ENCODE measurements at regions not wholly inside any gene's neighbourhood (a gene's known extent, or its start where the extent isn't known, plus 50 kb on each side); places are given as distances from the start of the nearest gene placed in this dataset.
"Not testable (repeated sequence)": the region's sequence is repeated elsewhere in the genome, so short reads cannot be mapped to it uniquely, and the experiment has no call there.

DNA sequence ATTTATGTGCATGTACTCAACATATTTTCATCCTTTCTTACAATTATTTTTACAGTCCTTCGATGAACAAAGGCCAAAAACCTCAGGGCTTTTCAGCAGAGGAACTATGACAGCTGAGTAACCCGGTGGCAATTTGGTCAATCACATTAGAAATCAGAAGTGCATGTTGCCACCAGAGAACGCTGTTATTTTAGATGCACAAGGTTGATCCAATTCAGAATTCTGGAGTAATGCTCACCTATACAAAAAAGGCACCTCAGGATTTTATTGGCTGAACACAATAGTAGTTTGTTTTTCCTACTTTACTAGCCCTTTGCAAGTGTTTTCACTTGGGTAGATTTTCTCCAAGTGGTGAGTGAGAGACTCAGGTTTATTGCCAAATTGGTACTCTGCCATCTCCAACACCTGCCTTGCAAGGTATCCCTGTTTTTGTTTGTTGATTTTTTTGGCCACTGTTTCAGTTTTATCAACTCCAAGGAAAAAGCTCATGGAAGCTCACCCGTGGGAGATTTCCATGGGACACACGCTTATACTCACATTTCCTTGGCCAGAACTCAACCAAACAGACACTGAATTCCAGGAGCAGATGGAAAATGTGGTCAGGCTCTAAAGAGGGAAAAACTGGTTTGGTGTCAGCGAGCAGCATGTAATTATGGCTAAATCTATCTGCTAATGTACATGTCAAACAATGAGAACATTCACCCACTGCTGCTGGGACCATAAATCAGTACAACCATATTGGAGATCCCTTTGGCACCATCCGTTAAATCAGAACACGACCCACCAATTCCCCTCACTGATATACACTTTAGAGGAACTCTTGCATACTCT lies 573.1 kb upstream of the AMELY start:
- not testable (repeated sequence) for H3K27me3 ChIP-seq (ENCODE audit: insufficient read depth, low read length); H3K9me3 ChIP-seq (ENCODE audit: low read depth, low read length); H3K4me3 ChIP-seq (ENCODE audit: low read length); H3K4me1 ChIP-seq (ENCODE audit: insufficient read depth, low read length)

- H3K27me3 ChIP-seq (ENCODE audit: insufficient read depth, low read length), result no peaks in the 10 kb centered on the region
- no peaks in the 10 kb centered on the region for H3K9me3 ChIP-seq (ENCODE audit: low read depth, low read length)
- H3K4me1 ChIP-seq (ENCODE audit: insufficient read depth, low read length), result no peaks in the 10 kb centered on the region
- no peak overlapping the region for H3K4me3 ChIP-seq (ENCODE audit: low read length)
Measured at GRCh38 chrY:7471976-7472375, 560.4 kb upstream of the AMELY start.

DNA sequence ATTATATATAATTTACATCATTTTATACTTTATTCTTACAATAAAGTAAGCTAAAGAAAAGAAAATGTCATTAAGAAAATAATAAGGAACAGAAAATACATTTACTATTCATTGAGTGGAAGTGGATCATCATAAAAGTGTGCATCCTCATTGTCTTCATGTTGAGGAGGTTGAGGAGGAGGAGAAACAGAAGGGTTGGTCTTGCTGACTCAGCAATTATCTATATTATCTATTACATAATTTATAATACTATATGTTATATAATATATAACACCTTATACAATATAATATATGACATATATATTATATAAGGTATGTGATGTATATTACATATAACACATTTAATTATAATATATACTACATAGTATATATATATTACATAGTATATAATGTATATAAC lies 558.5 kb upstream of the AMELY start:
- Histone ChIP-seq H3K27me3 (ENCODE audit: insufficient read depth, low read length) (no peaks in the 10 kb centered on the region), H3K9me3 (ENCODE audit: low read depth, low read length) (no peaks in the 10 kb centered on the region), H3K4me3 (ENCODE audit: low read length) (no peak overlapping the region), H3K4me1 (ENCODE audit: insufficient read depth, low read length) (no peaks in the 10 kb centered on the region)

GRCh38 chrY:7468951-7469745 lies 557.6 kb upstream of the AMELY start:
- no peak overlapping the region for H3K4me3 ChIP-seq (ENCODE audit: low read length)
- no peaks in the 10 kb centered on the region for H3K27me3 ChIP-seq (ENCODE audit: insufficient read depth, low read length)
- H3K9me3 ChIP-seq (ENCODE audit: low read depth, low read length), result no peaks in the 10 kb centered on the region
- H3K4me1 ChIP-seq (ENCODE audit: insufficient read depth, low read length), result no peaks in the 10 kb centered on the region

DNA sequence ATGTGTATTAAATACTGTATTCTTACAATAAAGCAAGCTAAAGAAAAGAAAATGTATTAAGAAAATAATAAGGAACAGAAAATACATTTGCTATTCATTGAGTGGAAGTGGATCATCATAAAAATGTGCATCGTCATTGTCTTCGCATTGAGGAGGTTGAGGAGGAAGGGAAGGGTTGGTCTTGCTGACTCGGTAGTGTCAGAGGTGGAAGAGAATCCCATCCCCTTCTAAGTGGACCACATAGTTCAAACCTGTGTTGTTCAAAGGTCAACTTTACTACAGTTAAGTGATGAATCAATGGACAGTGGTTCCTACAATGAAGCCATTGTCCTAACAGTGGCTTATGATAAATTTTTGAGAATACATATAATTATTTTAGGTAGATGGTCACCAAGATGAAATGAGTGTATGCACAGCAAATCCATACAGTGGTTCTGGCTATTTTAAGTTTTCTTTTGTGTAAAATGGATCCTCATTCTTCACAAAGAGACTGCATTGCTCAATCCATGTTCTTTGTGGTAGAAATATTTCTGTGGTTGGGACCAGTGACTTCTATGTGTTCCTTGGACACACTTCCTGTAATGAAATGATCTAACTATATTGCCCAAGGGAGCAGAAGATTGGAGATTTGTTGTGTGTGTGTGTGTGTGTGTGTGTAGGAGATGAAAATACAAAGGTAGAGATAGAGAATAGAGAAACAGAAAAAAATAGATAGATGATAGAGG lies 556.4 kb upstream of the AMELY start:
- no peaks in the 10 kb centered on the region for H3K4me1 ChIP-seq (ENCODE audit: insufficient read depth, low read length)
- no peak overlapping the region for H3K4me3 ChIP-seq (ENCODE audit: low read length)
- H3K9me3 ChIP-seq (ENCODE audit: low read depth, low read length), result no peaks in the 10 kb centered on the region
- H3K27me3 ChIP-seq (ENCODE audit: insufficient read depth, low read length), result no peaks in the 10 kb centered on the region

DNA sequence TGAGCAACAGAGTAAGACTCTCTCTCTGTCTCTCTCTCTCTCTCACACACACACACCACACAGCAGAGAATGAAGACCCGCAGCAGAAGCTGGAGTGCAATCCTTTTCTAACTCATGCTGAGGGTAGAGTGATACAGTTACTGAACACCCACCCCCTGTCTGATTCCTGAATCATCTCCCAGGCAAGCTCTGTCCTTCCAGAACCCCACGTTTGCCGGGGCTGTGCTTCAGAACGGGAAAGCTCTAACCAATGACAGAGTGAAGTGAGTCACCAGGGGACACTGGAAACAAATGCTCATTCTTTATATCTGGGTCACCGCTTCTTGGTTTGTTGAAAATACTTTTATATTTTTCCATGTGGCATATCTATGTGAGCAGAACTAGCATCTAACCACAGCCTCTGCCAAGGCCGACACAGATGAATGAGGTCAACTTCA lies 553.7 kb upstream of the AMELY start:
- Histone ChIP-seq H3K4me3 (ENCODE audit: low read length) (no peak overlapping the region), H3K4me1 (ENCODE audit: insufficient read depth, low read length) (no peaks in the 10 kb centered on the region), H3K27me3 (ENCODE audit: insufficient read depth, low read length) (no peaks in the 10 kb centered on the region), H3K9me3 (ENCODE audit: low read depth, low read length) (no peaks in the 10 kb centered on the region)

GRCh38 chrY:7464742-7465141 lies 553.2 kb upstream of the AMELY start:
- Histone ChIP-seq H3K27me3 (ENCODE audit: insufficient read depth, low read length) (no peaks in the 10 kb centered on the region), H3K4me3 (ENCODE audit: low read length) (no peak overlapping the region), H3K4me1 (ENCODE audit: insufficient read depth, low read length) (no peaks in the 10 kb centered on the region), H3K9me3 (ENCODE audit: low read depth, low read length) (no peaks in the 10 kb centered on the region)

- H3K4me3 ChIP-seq (ENCODE audit: low read length), result no peak overlapping the region
- no peaks in the 10 kb centered on the region for H3K9me3 ChIP-seq (ENCODE audit: low read depth, low read length)
- H3K4me1 ChIP-seq (ENCODE audit: insufficient read depth, low read length), result no peaks in the 10 kb centered on the region
Measured at GRCh38 chrY:7463711-7464110, 552.2 kb upstream of the AMELY start.

DNA sequence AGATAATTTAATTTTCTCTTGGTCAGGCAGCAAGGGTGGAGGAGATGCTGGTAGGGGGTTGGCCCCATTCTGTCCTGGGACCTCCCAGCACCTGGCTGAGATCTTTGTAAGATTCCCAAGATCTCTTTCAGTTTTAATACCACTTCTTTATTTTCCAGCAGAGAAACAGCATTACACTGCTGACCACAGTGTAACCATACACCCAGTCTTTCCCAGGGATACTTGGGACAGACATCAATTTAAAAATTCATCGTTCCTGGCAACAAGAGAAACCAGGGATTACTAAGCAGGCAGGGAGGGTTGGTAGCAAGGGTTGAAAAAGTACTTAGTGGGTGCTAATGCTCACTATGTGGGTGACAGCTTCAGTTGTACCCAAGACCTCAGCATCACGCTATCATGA lies 551.6 kb upstream of the AMELY start:
- Histone ChIP-seq H3K4me3 (ENCODE audit: low read length) (no peak overlapping the region), H3K4me1 (ENCODE audit: insufficient read depth, low read length) (no peaks in the 10 kb centered on the region), H3K9me3 (ENCODE audit: low read depth, low read length) (no peaks in the 10 kb centered on the region), H3K27me3 (ENCODE audit: insufficient read depth, low read length) (no peaks in the 10 kb centered on the region)

More at GRCh38 chrY:7463711-7464110, 552.2 kb upstream of the AMELY start:
- H3K27me3 ChIP-seq (ENCODE audit: insufficient read depth, low read length), result no peaks in the 10 kb centered on the region

GRCh38 chrY:7462657-7463056 lies 551.1 kb upstream of the AMELY start:
- H3K4me1 ChIP-seq (ENCODE audit: insufficient read depth, low read length), result no peaks in the 10 kb centered on the region
- no peaks in the 10 kb centered on the region for H3K9me3 ChIP-seq (ENCODE audit: low read depth, low read length)
- no peaks in the 10 kb centered on the region for H3K27me3 ChIP-seq (ENCODE audit: insufficient read depth, low read length)
- no peak overlapping the region for H3K4me3 ChIP-seq (ENCODE audit: low read length)

DNA sequence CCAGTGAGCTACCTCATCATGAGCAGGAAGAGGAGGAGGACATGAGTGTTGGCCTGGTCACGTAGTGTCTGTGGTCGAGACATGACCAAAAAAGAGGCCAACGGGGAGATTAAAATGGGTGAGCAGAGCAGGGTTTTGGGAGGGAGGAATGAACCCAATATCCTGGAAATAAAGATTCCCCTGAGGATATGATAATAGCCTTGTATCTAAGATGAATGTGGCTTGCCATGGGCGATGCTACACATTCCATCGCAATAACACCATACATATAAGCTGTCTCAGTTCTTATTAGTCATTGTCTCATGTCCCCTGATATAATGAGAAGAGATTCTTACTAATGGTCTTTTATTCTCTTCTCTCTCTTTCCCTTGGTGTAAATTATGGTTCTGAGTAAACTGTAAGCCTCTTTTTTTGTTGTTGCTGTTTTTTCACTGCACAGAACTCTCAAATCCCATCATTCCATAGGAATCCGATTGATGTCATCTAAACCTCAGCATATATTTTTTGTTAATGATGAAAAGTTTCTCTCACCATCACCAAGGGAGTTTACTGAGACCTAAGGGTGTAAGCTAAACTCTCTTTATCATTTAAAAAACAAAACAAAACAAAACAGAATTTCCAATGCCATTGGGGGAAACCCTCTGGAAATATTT lies 550.4 kb upstream of the AMELY start:
- H3K4me3 ChIP-seq (ENCODE audit: low read length), result no peak overlapping the region
- H3K27me3 ChIP-seq (ENCODE audit: insufficient read depth, low read length), result no peaks in the 10 kb centered on the region
- no peaks in the 10 kb centered on the region for H3K4me1 ChIP-seq (ENCODE audit: insufficient read depth, low read length)
- no peaks in the 10 kb centered on the region for H3K9me3 ChIP-seq (ENCODE audit: low read depth, low read length)

- H3K4me1 ChIP-seq (ENCODE audit: insufficient read depth, low read length), result no peaks in the 10 kb centered on the region
- H3K27me3 ChIP-seq (ENCODE audit: insufficient read depth, low read length), result peaks cover 3% of the 10 kb centered on the region
- no peak overlapping the region for H3K4me3 ChIP-seq (ENCODE audit: low read length)
- no peaks in the 10 kb centered on the region for H3K9me3 ChIP-seq (ENCODE audit: low read depth, low read length)
Measured at GRCh38 chrY:7459802-7460201, 548.2 kb upstream of the AMELY start.

DNA sequence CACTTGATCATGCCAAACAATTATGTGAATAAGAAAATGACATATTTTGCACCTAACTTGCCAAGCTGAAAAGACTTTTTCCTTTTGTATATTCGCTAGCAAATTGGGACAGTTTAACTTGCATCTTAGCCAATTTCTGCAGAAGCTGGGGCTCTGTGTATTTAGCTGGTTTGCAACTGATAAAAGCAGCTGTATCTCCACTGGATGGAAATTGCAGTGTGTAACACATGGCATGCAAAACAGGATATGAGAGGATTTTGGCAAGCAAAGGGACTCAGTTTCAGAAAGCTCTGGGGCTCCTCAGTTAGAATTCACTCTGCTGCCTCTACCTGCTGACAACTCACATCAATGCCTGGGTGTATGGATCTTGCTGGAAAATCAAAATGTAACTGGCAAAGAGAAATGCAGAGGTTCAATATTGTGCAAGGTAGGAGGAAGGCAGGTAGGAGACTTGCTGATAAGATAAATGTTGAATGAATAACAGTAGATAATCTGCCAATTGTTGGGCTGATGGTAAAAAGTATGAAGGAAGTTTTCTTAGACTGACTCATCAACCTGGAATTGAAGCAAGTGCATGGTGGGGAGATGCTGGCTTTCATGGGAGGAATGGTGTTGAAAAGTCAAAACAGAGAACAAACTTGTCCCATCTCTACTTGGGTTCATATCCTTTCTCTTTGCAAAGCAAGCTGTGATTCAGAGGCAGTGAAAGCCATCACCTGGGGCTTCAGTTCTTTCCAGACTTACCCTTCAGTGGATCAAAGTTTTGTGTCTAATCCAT lies 546.9 kb upstream of the AMELY start:
- Histone ChIP-seq H3K27me3 (ENCODE audit: insufficient read depth, low read length) (peaks cover 3% of the 10 kb centered on the region), H3K4me3 (ENCODE audit: low read length) (no peak overlapping the region), H3K9me3 (ENCODE audit: low read depth, low read length) (no peaks in the 10 kb centered on the region), H3K4me1 (ENCODE audit: insufficient read depth, low read length) (no peaks in the 10 kb centered on the region)

DNA sequence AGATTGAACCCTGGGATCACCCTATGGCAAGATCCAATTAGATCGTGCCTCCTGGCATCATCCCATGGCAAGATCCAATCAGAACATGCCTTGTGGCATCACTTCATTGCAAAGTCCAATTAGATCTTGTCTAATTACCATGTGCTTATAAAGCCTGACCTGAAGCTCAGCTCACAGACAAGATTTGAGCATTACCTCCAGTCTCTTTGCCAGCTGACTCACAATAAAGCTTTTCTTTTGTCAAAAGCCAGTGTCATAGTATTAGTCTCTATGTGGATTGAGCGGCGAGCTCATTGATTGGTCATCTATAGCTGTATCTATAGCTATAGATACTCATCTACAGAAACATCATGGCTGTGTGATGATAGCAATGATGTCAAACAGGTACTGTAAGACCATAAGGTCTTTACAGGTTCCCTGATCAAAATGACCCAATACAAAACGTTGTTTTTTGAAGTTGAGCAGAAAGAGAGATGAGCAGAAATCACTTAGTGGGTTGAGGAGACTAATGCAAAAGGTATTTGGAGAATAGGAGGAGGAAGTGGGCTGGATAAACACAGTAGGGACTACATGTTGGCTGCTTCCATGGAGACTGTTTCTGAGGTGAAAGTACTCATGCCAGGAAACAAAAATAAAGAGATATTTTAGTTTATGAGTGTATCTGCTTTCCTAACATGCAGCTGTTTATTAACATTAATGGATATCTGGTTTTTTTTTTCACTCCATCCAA lies 545.9 kb upstream of the AMELY start:
- Histone ChIP-seq H3K4me1 (ENCODE audit: insufficient read depth, low read length) (no peaks in the 10 kb centered on the region), H3K27me3 (ENCODE audit: insufficient read depth, low read length) (peaks cover 3% of the 10 kb centered on the region), H3K9me3 (ENCODE audit: low read depth, low read length) (no peaks in the 10 kb centered on the region), H3K4me3 (ENCODE audit: low read length) (no peak overlapping the region)
